ENCODE measurements at regions not wholly inside any gene's neighbourhood (a gene's known extent, or its start where the extent isn't known, plus 50 kb on each side); places are given as distances from the start of the nearest gene placed in this dataset.

GRCh38 chr3:166125179-166125578 is 288.0 kb upstream of the BCHE start:
- TF ChIP-seq CTCF (IDR thresholded peaks at IDR 0.05 in 4 of 5, conservative IDR thresholded peaks at IDR 0.05 in 1 of 5) (no peak), POLR2A (IDR thresholded peaks at IDR 0.05) (no peak)

Measured in gastrocnemius medialis (tissue), 4 donors.